Activated T-helper 1 cell treated with anti-CD3 and anti-CD28 coated beads, Interleukin-12 subunit alpha, Interleukin-12 subunit beta, Interleukin-2, Interleukin-4 antibody, amounts not matched to agents 30 ng/mL and 10 ng/mL and 1 ng/mL, durations not matched to agents 14 hours and 24 hours and 36 hours (primary cell): ENCODE measurements at regions not wholly inside any gene's neighbourhood (a gene's known extent, or its start where the extent isn't known, plus 50 kb on each side); places are given as distances from the start of the nearest gene placed in this dataset.

Experiments used
- DNase-seq: peaks from one replicate; pipeline ENCODE4 v3.0.0; 2021; ENCODE audit warnings: low spot score
- H3K27ac Mint-ChIP-seq: one replicate; pipeline ENCODE4 v1.8.0; 2021; ENCODE audit warnings: mild to moderate bottlenecking, mixed read lengths
- H3K27me3 Mint-ChIP-seq: one replicate; pipeline ENCODE4 v1.8.0; 2022; ENCODE audit warnings: mild to moderate bottlenecking, moderate library complexity, mixed read lengths; ENCODE audit not compliant: insufficient read depth
- H3K36me3 Mint-ChIP-seq: one replicate; pipeline ENCODE4 v1.8.0; 2021; ENCODE audit warnings: low read depth, mixed read lengths
- H3K4me1 Mint-ChIP-seq: one replicate; pipeline ENCODE4 v1.8.0; 2021; ENCODE audit warnings: low read depth, mixed read lengths
- H3K4me3 Mint-ChIP-seq: one replicate; pipeline ENCODE4 v1.8.0; 2021; ENCODE audit warnings: mild to moderate bottlenecking, moderate library complexity, mixed read lengths
- H3K9me3 Mint-ChIP-seq: one replicate; pipeline ENCODE4 v1.8.0; 2021; ENCODE audit warnings: mixed read lengths
- intact Hi-C: fragments of 100-400 bp; cut with micrococcal nuclease; formaldehyde crosslinking; loops from one replicate; pipeline ENCODE4 v1.15.1; 2024

GRCh38 chr6:40753675-40754448, 166.7 kb upstream of the LRFN2 start:
- intact Hi-C loops = no loop called here
- Mint-ChIP-seq H3K4me3 (no peak overlapping the region), H3K4me1 (no peaks in the 10 kb centered on the region), H3K27me3 (peaks cover 42% of the 10 kb centered on the region), H3K36me3 (no peaks in the 10 kb centered on the region), H3K9me3 (no peaks in the 10 kb centered on the region), H3K27ac (no peak overlapping the region)
- no peak for DNase-seq

DNA sequence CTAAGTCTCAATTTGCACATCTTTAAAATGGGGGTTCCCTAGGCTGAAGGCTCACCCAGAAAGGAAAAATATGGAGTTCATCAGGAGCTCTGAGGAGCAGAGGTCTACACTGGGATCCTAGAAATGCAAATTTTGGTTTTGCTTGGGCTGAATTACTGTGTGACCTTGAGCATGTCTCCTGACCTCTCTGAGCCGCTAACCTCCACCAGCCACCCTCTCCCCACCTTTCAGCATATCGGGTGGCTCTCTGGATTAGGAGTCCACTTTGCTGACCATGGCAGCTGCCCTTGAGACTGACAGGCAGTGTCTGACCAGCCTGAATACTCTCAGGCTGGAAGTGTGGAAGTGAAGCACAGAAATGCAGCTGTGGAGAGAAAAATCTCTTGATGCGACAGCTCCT, 165.9 kb upstream of the LRFN2 start:
- Mint-ChIP-seq H3K27me3 (peaks cover 41% of the 10 kb centered on the region), H3K9me3 (no peaks in the 10 kb centered on the region), H3K36me3 (no peaks in the 10 kb centered on the region), H3K4me1 (no peaks in the 10 kb centered on the region), H3K27ac (no peak overlapping the region), H3K4me3 (no peak overlapping the region)
- intact Hi-C loops = no loop called here
- DNase-seq = no peak

- intact Hi-C loops = no loop called here
- Mint-ChIP-seq H3K27me3 (peaks cover 14% of the 10 kb centered on the region), H3K9me3 (no peaks in the 10 kb centered on the region), H3K36me3 (no peaks in the 10 kb centered on the region), H3K4me1 (no peaks in the 10 kb centered on the region), H3K4me3 (no peak overlapping the region), H3K27ac (no peak overlapping the region)
- DNase-seq = no peak
Measured at GRCh38 chr6:40744835-40745234, 157.7 kb upstream of the LRFN2 start.

GRCh38 chr6:40743690-40744446, 156.7 kb upstream of the LRFN2 start:
- Mint-ChIP-seq H3K36me3 (no peaks in the 10 kb centered on the region), H3K4me3 (no peak overlapping the region), H3K9me3 (no peaks in the 10 kb centered on the region), H3K27me3 (peaks cover 13% of the 10 kb centered on the region), H3K27ac (no peak overlapping the region), H3K4me1 (no peaks in the 10 kb centered on the region)
- intact Hi-C loops = no loop called here
- DNase-seq = no peak

DNA sequence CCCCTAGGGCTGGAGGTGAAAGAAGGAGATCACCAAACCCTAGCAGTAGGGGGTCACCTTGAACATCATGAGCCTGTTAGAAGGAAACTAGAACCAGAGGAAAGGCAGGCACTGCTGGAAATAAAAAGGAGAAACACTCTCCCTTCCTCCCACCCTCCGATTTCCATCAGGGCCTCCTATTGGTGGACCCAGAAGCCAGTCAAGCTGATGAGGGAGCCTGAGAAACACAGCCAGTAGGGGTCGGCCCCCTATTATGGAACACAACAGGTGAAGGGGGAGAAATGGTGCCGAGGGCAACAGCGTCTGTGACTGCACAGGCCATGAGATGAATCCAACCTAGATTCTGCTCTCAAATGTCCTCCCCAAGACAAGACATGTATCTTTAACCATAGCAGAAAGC, 156.1 kb upstream of the LRFN2 start:
- Mint-ChIP-seq H3K4me1 (no peaks in the 10 kb centered on the region), H3K27me3 (peaks cover 13% of the 10 kb centered on the region), H3K27ac (no peak overlapping the region), H3K4me3 (no peak overlapping the region), H3K36me3 (no peaks in the 10 kb centered on the region), H3K9me3 (no peaks in the 10 kb centered on the region)
- intact Hi-C loops = no loop called here
- no peak for DNase-seq

- H3K27me3 Mint-ChIP-seq = peaks cover 8% of the 10 kb centered on the region
- no peaks in the 10 kb centered on the region for H3K9me3 Mint-ChIP-seq
- DNase-seq = no peak
- H3K4me1 Mint-ChIP-seq = no peaks in the 10 kb centered on the region
- no peak overlapping the region for H3K27ac Mint-ChIP-seq
- H3K36me3 Mint-ChIP-seq = no peaks in the 10 kb centered on the region
- no peak overlapping the region for H3K4me3 Mint-ChIP-seq
- intact Hi-C loops = no loop called here
Measured at GRCh38 chr6:40740518-40740917, 153.4 kb upstream of the LRFN2 start.

DNA sequence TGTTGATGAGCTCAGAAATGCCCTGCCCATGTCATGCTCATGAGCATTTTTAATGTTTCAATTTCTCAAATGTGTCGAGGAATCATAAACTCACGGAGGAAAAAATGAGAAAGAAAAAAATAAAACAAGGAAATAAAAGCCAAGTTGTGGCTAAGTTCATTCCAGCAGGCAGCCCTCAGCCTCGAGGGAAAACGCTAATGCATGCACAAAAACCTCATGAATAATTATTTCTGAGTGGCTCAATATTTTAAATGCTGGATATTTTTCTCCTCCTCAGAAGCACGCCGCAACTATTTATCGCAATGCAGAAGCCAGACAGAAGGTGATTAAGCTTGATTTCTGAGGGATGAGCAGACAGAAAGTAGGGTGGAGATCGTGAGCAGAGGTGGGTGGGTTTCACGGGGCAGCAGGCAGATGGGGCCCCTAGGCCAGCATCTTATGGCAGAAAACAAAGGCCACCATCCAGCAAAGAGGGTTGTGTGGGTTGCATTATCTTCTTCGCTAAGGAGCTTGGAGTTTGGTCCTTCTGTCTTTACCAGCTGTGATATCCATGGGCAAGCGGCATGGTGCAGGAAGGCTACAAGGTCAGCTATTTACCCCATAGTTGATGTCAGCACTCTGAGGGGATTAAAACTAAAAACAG, 151.5 kb upstream of the LRFN2 start:
- DNase-seq = no peak
- intact Hi-C loops = no loop called here
- Mint-ChIP-seq H3K9me3 (no peaks in the 10 kb centered on the region), H3K4me3 (no peak overlapping the region), H3K36me3 (no peaks in the 10 kb centered on the region), H3K27ac (no peak overlapping the region), H3K27me3 (peaks cover 17% of the 10 kb centered on the region), H3K4me1 (no peaks in the 10 kb centered on the region)

GRCh38 chr6:40735521-40735920, 148.4 kb upstream of the LRFN2 start:
- intact Hi-C loops = no loop called here
- no peak overlapping the region for H3K27ac Mint-ChIP-seq
- no peak overlapping the region for H3K4me3 Mint-ChIP-seq
- H3K27me3 Mint-ChIP-seq = peaks cover 21% of the 10 kb centered on the region
- H3K4me1 Mint-ChIP-seq = no peaks in the 10 kb centered on the region
- H3K36me3 Mint-ChIP-seq = no peaks in the 10 kb centered on the region
- DNase-seq = no peak
- H3K9me3 Mint-ChIP-seq = no peaks in the 10 kb centered on the region

- peaks cover 24% of the 10 kb centered on the region for H3K27me3 Mint-ChIP-seq
Measured at GRCh38 chr6:40735121-40735520, 148.0 kb upstream of the LRFN2 start.

GRCh38 chr6:40734607-40735006, 147.4 kb upstream of the LRFN2 start:
- H3K4me3 Mint-ChIP-seq = no peak overlapping the region
- DNase-seq = no peak
- H3K9me3 Mint-ChIP-seq = no peaks in the 10 kb centered on the region
- no peaks in the 10 kb centered on the region for H3K4me1 Mint-ChIP-seq
- H3K27me3 Mint-ChIP-seq = peaks cover 24% of the 10 kb centered on the region
- H3K27ac Mint-ChIP-seq = no peak overlapping the region
- intact Hi-C loops = no loop called here
- H3K36me3 Mint-ChIP-seq = no peaks in the 10 kb centered on the region

More at GRCh38 chr6:40735121-40735520, 148.0 kb upstream of the LRFN2 start:
- Mint-ChIP-seq H3K27ac (no peak overlapping the region), H3K4me1 (no peaks in the 10 kb centered on the region), H3K36me3 (no peaks in the 10 kb centered on the region), H3K4me3 (no peak overlapping the region), H3K9me3 (no peaks in the 10 kb centered on the region)
- no peak for DNase-seq
- intact Hi-C loops = no loop called here

DNA sequence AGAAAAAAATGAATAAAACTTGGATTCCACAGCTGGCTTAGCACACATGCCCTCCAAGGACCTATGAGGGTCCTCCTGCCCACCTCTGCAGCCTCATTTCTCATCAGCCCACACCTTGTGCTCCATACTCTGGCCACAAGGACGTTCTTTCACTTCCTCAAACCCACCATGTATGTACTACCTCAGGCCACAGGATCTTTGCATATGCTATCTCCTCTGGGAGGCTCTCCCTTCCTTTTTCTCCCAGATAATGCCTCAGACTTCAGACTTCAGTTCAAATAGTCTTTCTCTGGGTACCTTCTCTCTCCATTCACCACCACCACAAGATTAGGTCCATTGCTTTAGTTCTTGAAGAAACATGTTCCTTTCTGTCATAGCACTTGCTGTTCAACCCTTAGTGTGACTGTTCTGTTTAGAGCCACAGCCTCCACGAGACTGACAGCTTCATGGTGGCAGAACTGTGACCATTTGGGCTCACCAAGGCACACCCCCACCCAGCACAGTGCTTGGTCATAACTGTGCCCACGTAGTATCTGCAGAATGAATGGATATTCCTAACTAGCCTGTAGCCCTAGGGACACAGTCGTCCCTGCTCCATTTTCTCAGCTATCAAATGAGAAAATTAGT, 146.7 kb upstream of the LRFN2 start:
- H3K4me3 Mint-ChIP-seq = no peak overlapping the region
- no peaks in the 10 kb centered on the region for H3K36me3 Mint-ChIP-seq
- peaks cover 24% of the 10 kb centered on the region for H3K27me3 Mint-ChIP-seq
- intact Hi-C loops = no loop called here
- no peak overlapping the region for H3K27ac Mint-ChIP-seq
- H3K9me3 Mint-ChIP-seq = no peaks in the 10 kb centered on the region
- no peak for DNase-seq
- no peaks in the 10 kb centered on the region for H3K4me1 Mint-ChIP-seq

DNA sequence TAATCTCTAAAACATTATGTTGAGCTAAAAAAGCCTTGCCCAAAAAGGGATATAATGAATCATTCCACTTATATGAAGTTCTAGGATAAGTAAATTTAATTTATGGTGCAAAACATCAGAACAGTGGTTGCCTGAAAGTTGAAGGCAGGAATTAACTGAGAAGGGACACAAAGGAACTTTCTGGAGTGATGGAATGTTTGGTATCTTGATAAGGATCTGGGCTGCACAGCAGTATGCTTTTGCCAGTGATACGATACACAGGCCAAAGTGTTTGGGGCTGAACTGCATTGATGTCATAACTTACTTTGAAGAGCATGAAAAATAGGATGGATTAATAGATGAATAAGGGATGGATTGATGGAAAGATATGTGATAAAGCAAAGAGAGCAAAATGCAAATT, 146.1 kb upstream of the LRFN2 start:
- Mint-ChIP-seq H3K4me3 (no peak overlapping the region), H3K9me3 (no peaks in the 10 kb centered on the region), H3K27me3 (peaks cover 24% of the 10 kb centered on the region), H3K27ac (no peak overlapping the region), H3K4me1 (no peaks in the 10 kb centered on the region), H3K36me3 (no peaks in the 10 kb centered on the region)
- DNase-seq = no peak
- intact Hi-C loops = no loop called here

- Mint-ChIP-seq H3K27me3 (peaks cover 25% of the 10 kb centered on the region), H3K4me1 (no peaks in the 10 kb centered on the region), H3K4me3 (no peak overlapping the region), H3K36me3 (no peaks in the 10 kb centered on the region), H3K27ac (no peak overlapping the region), H3K9me3 (no peaks in the 10 kb centered on the region)
- DNase-seq = no peak
- intact Hi-C loops = no loop called here
Measured at GRCh38 chr6:40732878-40733277, 145.7 kb upstream of the LRFN2 start.
